ENCODE measurements at regions not wholly inside any gene's neighbourhood (a gene's known extent, or its start where the extent isn't known, plus 50 kb on each side); places are given as distances from the start of the nearest gene placed in this dataset.
"Not testable (repeated sequence)": the region's sequence is repeated elsewhere in the genome, so short reads cannot be mapped to it uniquely, and the experiment has no call there.

DNA sequence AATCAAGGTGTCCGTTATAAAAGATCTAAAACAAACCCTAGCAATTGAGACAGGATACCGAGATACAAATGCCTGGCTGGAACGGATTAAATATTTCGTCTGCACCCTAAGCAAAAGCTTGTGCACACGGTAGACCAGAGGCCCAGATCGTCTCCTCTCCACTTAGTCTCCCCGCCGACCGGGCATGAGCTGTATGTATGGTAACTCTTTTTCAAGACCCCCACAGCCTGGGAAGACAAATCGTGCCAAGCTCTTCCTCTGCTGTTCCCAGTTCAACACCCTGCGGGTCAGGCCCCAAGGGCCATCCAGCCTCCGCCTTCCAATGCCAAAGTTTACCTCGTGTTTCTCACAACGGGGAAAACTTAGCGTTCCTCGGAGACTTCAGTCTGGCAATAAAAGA is 285.7 kb upstream of the GALNT17 start:
- DNase-seq: no peak

DNA sequence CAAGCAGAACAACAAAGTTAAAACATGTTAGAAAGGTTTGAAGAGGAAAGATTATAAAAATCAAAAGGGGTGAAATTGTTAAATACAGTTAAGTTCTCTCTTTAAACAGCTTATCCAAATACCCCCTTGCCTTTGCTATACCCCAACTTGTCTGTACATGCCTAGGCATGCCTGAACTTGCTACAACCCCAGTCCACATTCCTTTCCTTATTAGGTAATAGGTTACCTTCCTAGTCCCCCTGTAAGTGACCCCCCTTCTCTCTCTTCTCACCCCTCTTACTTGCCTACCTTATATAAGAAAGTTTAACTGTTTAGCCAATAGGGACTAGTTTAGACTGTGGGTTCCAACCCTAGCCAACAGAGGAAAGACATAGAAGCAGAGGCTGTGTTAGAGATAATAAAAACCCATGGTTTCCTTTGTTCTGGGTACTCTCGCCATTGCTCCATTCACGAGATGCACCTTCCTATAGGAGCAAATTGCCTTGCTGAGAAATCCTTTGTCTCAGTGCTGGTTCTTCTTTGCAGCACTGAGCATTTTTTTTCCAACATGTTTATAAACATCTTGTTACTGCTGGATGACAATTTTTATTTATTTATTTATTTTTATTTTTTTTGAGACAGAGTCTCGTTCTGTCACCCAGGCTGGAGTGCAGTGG is 282.2 kb upstream of the GALNT17 start:
- DNase-seq: no peak

DNA sequence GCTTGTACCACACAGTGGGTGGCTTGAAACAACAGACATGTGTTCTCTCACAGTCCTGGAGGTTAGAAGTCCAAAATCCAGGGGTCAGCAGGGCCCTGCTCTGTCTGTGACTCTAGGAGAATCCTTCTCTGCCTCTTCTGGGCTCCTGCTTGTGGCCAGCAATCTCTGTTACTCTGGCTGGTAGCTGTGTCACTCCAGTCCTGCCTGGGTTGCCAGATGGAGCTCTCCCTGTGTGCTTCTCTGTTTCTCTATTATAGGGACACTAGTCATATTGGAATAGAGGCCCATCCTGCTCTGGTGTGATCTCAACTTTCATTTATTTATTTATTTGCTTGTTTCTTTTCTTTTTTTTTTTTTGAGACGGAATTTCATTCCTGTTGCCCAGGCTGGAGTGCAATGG is 276.6 kb upstream of the GALNT17 start:
- DNase-seq: no peak

DNA sequence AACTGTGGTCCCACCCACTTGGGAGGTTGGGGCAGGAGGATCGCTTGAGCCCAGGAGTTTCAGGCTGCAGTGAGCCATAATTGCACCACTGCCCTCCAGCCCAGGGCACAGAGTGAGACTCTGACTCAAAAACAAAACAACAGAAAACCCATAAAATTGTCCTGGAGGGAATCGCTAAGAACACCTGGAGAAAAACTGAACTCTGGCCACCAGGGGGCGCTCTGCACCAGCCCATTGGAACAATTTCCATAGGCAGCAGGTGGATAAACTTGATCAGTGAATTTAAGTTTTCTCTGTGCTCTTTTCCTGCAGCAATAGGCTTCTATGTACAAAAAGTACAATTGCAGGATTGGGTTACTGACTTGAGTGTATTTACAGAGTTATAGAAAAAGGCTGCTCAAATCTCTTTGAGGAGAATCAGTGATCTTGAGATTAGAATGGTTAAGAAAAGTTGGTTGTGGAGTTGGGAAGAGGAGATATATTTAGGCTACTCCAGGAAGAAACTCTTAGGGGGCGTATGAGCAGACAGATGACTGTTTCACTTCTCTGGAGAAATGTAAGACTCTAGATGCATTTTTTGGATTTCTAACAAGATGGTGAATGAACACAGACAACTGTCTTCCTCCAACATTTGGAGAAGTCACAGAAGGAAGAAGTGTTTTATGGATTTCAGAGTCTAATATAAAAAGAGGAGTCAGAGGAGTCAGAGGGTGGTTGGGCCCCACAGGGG is 274.9 kb upstream of the GALNT17 start:
- peak; percentile 33 for DNase-seq

DNA sequence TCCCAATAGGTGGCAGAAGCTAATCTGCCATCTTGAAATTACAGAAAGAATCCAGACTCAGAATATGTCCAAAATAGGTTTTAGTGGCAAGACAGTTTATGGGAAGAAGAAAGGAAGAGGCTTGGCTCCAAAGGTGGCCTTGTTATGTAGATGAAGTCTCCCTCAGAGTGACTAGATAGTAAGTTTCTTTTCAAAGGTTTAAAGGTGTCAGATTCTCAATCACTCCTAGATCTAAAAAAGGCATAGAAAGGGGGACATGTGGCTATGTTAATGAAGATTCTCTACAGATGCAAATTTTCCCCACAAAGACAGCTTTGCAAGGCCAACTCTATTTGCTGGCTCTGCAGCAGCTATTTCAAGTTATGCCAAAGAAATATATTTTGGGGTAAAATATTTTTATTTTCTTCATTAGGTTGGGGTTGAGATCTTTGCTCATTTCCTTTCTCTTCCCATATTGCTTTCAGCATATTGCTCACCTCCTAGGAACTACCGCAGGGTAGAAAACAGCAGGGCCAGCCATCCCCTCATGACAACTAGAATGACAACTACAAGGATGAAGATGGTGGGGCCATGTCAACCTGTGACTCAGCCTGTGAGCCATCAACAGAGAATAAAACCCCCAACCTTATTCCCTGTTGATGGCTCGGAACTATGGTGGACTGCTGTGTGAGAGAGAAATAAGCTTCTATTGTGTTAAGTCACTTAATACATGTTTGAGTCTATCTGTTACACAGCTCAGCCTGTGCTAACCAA is 274.0 kb upstream of the GALNT17 start:
- DNase-seq: no peak

DNA sequence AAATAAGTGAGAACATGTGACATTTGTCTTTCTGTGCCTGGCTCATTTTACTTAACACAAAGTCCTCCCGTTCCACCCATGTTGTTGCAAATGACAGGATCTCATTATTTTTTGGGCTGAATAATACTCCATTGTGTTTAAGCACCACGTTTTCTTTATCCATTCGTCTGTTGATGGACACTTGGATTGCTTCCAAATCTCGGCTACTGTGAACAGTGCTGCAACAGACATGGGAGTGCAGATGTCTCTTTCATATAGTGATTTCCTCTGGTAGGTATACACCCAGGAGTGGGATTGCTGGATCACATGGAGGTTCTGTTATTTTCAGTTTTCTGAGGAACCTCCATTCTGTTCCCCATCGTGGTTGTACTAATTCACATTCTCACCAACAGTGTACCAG is 264.4 kb upstream of the GALNT17 start:
- DNase-seq: no peak

DNA sequence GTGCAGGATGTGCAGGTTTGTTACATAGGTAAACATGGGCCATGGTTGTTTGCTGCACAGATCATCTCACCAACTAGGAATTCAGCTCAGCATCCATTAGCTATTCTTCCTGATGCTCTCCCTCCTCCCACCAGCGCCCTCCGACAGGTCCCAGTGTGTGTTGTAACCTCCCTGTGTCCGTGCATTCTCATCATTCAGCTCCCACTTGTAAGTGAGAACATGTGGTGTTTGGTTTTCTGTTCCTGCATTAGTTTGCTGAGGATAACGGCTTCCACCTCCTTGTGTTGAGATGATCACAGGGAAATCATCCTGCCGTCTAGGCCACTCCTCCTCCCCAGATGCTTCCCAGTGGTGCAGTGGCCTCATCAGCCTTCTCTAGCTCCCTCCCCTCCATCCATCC is 261.6 kb upstream of the GALNT17 start:
- no peak for DNase-seq

DNA sequence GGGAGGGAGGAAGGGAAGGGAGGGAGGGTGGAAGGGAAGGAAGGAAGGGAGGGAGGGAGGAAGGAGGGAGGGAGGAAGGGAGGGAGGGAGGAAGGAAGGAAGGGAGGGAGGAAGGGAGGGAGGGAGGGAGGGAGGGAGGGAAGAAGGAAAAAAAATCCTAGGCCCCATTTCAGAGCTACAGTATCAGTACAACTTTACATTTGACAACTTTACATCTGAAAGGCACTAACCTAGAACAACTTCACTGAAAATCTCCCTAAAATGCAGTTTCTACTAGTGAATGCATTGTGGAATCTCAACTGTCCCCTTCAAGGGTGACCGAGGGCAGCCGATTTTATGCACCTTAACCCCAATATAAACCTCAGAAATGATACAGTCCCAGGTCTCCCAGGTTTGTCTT is 259.8 kb upstream of the GALNT17 start:
- no peak for DNase-seq

DNA sequence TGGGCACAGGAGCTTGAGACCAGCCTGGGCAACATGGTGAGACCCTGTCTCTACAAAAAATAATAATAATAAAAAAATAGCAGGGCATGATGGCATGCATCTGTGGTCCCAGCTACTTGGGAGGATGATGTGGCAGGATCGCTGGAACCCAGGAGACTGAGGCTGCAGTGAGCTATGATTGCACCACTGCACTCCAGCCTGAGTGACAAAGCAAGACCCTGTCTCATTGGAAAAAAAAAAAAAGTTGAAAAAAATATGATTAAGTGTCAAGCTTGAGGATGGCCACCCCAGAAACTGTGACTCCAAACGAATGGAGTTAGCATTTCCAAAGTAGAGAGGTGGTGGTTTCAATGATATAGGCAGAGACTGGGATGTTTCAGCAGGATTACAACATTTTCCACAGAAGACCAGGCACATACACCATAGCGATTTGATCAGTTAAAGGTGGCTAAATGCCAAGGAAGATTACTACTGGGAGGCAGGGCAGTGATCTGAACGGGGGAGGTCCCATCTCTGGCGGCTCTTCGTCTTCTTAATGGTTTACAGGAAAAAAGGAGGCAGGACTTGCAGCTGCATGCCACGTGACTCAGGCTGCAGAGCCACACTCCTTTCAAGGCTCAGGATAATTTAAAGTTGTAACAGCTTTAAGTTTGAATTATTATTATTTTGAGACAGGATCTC is 250.6 kb upstream of the GALNT17 start:
- no peak for DNase-seq

DNA sequence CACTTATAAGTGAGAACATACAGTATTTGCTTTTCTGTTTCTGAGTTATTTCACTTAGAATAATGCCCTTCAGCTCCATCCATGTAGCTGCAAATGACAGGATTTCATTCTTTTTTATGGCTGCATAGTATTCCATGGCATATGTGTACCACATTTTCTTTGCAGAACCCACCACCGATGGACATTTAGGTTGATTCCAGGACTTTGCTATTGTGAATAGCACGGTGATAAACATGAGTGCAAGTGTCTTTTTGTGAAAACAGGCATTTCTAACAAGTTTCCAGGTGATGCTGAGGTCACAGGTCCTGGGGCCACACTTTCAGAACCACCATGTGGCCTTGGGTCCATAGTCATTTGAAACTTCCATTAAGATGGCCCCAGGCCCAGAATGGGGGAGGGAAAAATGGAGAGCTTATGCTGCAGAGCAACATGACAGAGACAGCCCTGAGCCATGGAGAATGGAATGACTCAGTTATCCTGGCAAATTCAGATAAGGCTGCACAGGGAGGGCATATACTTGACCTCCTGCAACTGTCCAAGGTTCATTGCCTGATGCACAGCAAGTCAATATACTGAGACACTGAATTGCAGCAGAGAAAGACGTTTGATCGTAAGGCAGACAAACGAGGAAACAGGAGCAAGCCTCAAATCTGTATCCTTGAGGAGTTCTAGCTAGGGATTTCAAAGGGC is 248.0 kb upstream of the GALNT17 start:
- no peak for DNase-seq

DNA sequence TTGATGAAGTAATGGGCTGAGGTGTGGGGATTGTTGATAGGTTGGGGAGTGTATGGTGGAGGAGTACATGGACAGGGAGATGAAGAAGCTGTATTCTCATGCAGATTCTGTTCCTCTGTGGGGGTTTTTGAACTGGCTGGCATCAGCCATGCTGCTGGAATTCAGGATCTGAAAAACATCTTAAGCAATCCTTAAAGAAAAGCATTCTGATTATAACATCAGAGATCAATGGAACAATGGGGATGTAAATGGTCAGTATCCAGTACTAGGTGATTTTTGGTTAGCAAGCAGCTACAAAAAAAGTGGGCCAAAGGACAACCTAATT is 247.5 kb upstream of the GALNT17 start:
- no peak for DNase-seq

DNA sequence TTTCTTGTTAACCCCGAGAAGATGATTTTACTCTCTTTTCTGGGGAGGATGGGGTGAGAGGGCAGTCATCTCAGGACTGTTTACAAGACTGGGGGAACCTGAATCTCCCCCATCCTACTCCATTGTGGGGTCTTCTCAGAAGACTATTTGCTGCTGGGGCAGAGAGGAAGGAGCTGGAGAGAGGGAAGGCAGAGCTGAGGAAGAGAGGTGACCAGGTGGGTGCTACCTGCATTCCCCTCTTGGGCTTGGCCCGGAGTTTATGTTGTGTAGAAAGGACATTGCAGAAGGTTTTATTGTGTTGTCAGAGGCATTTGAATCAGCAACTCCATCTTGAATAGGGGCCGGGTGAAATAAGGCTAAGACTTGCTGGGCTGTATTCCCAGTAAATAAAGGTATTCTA is 247.1 kb upstream of the GALNT17 start:
- no peak for DNase-seq

DNA sequence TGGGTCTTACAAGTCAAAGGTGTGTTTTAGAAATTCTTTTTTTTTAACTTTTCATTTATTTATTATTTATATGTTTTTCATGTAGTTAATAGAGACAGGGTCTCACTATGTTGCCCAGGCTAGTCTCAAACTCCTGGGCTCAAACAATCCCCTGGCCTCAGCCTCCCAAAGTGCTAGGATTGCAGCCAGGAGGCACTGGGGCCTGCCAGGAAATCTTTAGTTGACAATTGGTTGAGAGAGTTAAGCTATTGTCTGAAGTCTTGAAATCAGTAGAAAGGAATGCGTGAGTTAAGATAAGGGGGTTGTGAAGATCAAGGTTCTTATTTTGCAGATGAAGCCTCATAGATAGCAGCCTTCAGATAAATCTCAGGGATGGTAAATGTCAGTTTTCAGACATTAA is 245.4 kb upstream of the GALNT17 start:
- DNase-seq: no peak

DNA sequence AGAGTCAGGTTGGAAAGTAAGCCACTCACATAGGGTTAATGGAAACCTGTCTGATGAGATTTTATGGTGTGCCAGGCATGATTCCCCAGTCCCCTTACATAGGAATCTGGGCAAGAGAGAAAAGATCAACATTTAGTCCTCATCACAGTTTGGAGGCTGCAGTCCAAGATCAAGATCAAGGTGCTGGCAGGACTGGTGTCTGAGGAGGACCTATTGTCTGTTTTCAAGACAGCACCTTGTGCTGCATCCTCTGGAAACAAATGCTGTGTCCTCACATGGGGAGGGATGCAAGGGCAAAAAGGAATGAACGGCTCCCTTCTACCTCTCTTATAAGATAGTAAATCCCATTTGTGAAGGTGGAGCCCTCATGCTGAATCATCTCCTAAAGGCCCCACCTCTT is 244.8 kb upstream of the GALNT17 start:
- DNase-seq: no peak

DNA sequence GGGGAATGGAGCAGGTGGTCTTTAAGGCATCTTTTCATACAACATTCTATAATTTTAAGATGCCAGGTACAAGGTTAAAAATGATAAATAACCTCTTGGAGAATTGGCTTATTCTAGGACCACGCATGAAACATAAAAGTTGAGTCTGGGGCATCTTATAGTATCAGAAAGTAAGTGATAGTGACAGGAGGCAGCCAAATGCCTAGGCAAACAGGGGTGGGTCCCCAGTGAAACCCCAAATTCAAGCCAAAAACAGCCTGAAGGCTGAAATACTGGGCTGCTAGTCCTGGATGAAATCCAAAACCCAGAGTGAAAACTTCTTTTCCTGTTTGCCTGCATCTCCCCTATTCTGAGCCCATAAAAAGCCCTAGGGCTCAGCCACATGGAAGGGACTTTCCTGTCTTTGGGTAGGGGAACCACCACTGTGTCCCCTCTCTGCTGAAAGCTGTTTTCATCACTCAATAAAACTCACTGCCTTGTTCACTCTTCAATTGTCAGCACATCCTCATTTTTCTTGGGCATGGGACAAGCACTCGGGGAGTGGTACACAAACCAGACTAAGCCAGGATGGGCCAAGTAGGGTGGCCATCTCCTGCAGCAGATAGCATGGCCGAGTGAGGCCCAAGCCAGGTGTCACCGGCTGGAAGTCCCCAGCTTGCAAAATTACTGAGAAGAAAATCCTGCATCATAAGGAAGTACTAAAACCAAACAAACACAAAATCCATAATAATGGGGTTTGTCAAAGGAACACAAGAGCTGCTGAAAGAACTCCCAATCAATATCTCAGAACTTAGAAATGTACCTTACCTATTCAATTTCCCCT is 241.6 kb upstream of the GALNT17 start:
- no peak for DNase-seq

DNA sequence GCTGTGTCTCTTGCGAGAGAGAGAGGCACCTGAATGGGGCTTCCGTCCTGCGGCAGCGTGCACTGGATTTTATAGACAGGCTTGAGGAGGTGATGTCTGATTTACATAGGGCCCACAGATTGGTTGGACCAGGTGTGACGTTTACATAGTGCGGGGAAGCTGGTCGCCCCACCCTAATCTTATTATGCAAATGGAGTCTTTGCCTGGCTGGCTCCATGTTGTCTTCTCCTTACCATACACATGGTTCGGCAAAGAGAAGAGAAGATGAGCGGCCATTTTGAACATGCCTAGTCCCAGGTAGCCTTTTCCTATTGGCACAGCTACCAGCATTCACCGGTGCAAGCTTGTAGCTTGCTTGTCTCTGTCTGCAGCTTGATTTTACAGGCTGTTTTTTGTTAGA is 238.5 kb upstream of the GALNT17 start:
- no peak for DNase-seq

DNA sequence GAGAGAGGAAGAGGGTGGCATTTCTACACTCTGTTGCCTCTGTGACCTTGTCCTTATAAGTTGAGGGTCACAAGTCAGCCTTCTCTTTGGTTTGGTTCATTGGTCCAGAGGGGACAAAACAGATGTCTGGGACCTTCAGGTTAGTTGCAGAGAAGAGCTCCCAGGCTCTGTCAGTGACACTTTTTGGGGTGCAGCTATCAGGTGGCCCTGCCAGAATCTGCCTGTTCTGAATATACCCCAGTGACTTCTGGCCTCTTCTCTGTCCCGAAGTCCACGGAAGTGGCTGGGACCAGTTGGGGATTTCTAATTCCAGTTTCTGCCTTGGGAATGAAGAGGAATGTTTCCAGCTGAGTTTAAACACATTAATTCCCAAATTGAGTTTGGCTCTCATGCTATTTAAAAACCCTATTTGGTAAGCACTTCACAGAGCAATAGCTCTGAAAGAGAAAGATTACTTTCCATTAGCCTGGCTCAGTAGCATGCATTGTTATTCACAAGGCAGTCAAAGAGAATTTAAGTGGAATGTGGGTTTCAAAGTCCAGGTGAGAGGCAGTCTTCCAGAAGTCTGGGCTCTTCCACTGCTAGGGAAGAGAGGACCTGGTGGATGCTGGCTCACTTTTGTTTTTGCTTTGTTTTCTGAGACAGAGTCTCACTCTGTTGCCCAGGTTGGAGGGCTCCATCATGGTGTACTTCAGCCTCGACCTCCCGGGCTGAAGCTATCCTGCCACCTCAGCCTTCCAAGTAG is 237.8 kb upstream of the GALNT17 start:
- no peak for DNase-seq

DNA sequence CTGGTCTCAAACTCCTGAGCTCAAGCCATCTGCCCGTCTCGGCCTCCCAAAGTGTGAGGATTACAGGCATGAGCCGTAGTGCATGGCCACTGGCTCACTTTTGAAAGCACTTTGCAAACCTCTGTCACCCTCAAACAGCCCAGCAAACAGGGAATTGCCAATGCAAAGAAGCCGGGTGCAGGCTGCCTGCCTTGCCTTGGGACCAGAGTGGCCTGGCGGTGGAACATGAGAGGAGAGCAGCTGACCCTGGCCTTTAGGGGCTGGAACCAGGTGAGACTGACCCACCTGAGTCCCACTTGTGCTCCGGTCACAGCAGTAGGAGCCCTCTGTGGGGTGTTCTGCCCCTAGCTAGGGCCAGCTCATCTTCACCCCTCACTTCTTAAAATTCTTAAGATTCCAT is 237.1 kb upstream of the GALNT17 start:
- DNase-seq: no peak

DNA sequence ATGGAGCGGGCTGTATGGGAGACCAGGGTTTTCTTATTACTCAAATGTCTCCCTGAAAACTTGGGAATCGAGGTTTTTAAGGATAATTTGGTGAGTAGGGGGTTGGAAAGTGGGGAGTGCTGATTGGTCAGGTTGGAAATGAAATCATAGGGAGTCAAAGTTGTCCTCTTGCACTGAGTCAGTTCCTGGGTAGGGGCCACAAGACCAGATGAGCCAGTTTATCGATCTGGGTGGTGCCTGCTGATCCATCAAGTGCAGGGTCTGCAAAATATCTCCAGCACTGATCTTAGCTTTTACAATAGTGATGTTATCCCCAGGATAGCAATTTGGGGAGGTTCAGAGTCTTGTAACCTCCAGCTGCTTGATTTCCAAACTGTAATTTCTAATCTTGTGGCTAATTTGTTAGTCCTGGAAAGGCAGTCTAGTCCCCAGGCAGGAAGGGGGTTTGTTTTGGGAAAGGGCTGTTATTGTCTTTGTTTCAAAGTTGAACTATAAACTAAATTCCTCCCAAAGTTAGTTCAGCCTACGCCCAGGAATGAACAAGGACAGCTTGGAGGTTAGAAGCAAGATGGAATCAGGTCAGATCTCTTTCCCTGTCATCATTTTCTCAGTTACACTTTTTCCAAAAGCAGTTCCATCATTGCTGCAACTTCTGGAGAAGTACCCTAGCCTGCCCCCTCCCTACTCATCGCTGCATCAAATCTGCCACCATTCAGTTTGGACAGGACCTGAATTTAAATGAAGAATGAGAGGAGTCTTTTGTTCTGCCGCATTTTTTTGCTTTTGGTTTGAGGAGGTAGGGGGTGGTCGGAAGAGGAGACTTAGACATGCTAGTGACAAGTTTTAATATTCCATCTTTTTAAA is 236.4 kb upstream of the GALNT17 start:
- not testable (repeated sequence) for DNase-seq
